GM23338 (cell line): ENCODE measurements at regions not wholly inside any gene's neighbourhood (a gene's known extent, or its start where the extent isn't known, plus 50 kb on each side); places are given as distances from the start of the nearest gene placed in this dataset.

Experiments used
- ATAC-seq: fragments of 200-7000 bp; cut with Tn5 transposase; 3 replicates; pipeline ENCODE4 v1.9.1; 2020
- DNase-seq: peaks from one replicate; pipeline ENCODE4 v3.0.0-alpha.2; 2015; ENCODE audit warnings: low spot score
- H2AFZ ChIP-seq: fragments of 200-600 bp; sonication (generic); 2 replicates; pipeline ENCODE4 v1.8.0; 2016; ENCODE audit warnings: antibody characterized with exemption, mild to moderate bottlenecking, moderate library complexity
- H3F3A ChIP-seq: fragments of 200-600 bp; sonication (generic); replicated peaks from 2 replicates; pipeline ENCODE4 v1.8.0; 2017; ENCODE audit warnings: antibody characterized with exemption, mixed run types, low read depth
- H3K27ac ChIP-seq: fragments of 200-600 bp; sonication (generic); 2 replicates; pipeline ENCODE4 v1.6.1; 2016; ENCODE audit warnings: low read depth
- H3K27me3 ChIP-seq: fragments of 200-600 bp; sonication (generic); 2 replicates; pipeline ENCODE4 v1.8.0; 2016; ENCODE audit warnings: mild to moderate bottlenecking, mixed run types, moderate library complexity; ENCODE audit not compliant: insufficient read depth
- H3K36me3 ChIP-seq: fragments of 200-600 bp; sonication (generic); 2 replicates; pipeline ENCODE4 v1.8.0; 2016; ENCODE audit warnings: mild to moderate bottlenecking; ENCODE audit not compliant: insufficient read depth
- H3K4me1 ChIP-seq: fragments of 200-600 bp; sonication (generic); 2 replicates; pipeline ENCODE4 v1.8.0; 2016; ENCODE audit warnings: mild to moderate bottlenecking, moderate library complexity; ENCODE audit not compliant: insufficient read depth
- H3K4me2 ChIP-seq: fragments of 200-600 bp; sonication (generic); 2 replicates; pipeline ENCODE4 v1.7.1; 2017; ENCODE audit warnings: mixed run types
- H3K4me3 ChIP-seq: fragments of 200-600 bp; sonication (generic); 2 replicates; pipeline ENCODE4 v1.6.1; 2016; ENCODE audit warnings: mixed run types
- H3K79me2 ChIP-seq: fragments of 200-600 bp; sonication (generic); replicated peaks from 2 replicates; pipeline ENCODE4 v1.8.0; 2017; ENCODE audit warnings: mild to moderate bottlenecking; ENCODE audit not compliant: insufficient read depth
- H3K9me2 ChIP-seq: fragments of 200-600 bp; sonication (generic); 2 replicates; pipeline ENCODE4 v1.8.0; 2017; ENCODE audit not compliant: insufficient read depth
- H4K20me1 ChIP-seq: fragments of 200-600 bp; sonication (generic); replicated peaks from 2 replicates; pipeline ENCODE4 v1.8.0; 2017; ENCODE audit warnings: mild to moderate bottlenecking; ENCODE audit not compliant: insufficient read depth
- H3K27ac Mint-ChIP-seq: 2 replicates; pipeline ENCODE4 v1.8.0; 2020; ENCODE audit warnings: inconsistent platforms, mild to moderate bottlenecking, moderate library complexity, mixed read lengths
- H3K27me3 Mint-ChIP-seq: 3 replicates; pipeline ENCODE4 v1.8.0; 2022; ENCODE audit warnings: low read depth, mild to moderate bottlenecking, moderate library complexity, mixed read lengths, inconsistent platforms; ENCODE audit not compliant: insufficient read depth, poor library complexity
- H3K36me3 Mint-ChIP-seq: 3 replicates; pipeline ENCODE4 v1.8.0; 2021; ENCODE audit warnings: low read depth, mild to moderate bottlenecking, inconsistent platforms, moderate library complexity, mixed read lengths
- H3K4me1 Mint-ChIP-seq: 3 replicates; pipeline ENCODE4 v1.8.0; 2020; ENCODE audit warnings: mild to moderate bottlenecking, inconsistent platforms, mixed read lengths
- H3K4me3 Mint-ChIP-seq: 3 replicates; pipeline ENCODE4 v1.8.0; 2021; ENCODE audit warnings: moderate library complexity, mild to moderate bottlenecking, inconsistent platforms, mixed read lengths
- H3K9me3 Mint-ChIP-seq: 3 replicates; pipeline ENCODE4 v1.8.0; 2020; ENCODE audit warnings: moderate library complexity, mild to moderate bottlenecking, inconsistent platforms, mixed read lengths
- EZH2 ChIP-seq: fragments of 200-600 bp; sonication (generic); IDR thresholded peaks from one replicate; pipeline ENCODE4 v1.8.0; 2017; ENCODE audit warnings: antibody characterized with exemption, mild to moderate bottlenecking, low read depth; ENCODE audit not compliant: unreplicated experiment
- EZH2phosphoT487 ChIP-seq: fragments of 200-600 bp; sonication (generic); IDR thresholded peaks from one replicate; pipeline ENCODE4 v1.8.1; 2018; ENCODE audit warnings: antibody characterized with exemption; ENCODE audit not compliant: unreplicated experiment
- ZNF331 ChIP-seq: fragments of 250-450 bp; sonication (Bioruptor Pico); IDR thresholded peaks from 2 replicates; pipeline ENCODE4 v1.5.0; 2020; ENCODE audit warnings: low read depth, mild to moderate bottlenecking, moderate library complexity
- ZNF462 ChIP-seq: fragments of 250-450 bp; sonication (Bioruptor Pico); IDR thresholded peaks from 2 replicates; pipeline ENCODE4 v1.5.0; 2020; ENCODE audit warnings: mild to moderate bottlenecking, moderate library complexity
- TF ChIP-seq, protein P1 (sequence below): IDR thresholded peaks from one replicate; pipeline ENCODE4 v1.6.1; 2018; ENCODE audit warnings: antibody characterized with exemption; ENCODE audit not compliant: unreplicated experiment

- no peak for TF ChIP-seq ZNF462
- TF ChIP-seq, protein P1, sequence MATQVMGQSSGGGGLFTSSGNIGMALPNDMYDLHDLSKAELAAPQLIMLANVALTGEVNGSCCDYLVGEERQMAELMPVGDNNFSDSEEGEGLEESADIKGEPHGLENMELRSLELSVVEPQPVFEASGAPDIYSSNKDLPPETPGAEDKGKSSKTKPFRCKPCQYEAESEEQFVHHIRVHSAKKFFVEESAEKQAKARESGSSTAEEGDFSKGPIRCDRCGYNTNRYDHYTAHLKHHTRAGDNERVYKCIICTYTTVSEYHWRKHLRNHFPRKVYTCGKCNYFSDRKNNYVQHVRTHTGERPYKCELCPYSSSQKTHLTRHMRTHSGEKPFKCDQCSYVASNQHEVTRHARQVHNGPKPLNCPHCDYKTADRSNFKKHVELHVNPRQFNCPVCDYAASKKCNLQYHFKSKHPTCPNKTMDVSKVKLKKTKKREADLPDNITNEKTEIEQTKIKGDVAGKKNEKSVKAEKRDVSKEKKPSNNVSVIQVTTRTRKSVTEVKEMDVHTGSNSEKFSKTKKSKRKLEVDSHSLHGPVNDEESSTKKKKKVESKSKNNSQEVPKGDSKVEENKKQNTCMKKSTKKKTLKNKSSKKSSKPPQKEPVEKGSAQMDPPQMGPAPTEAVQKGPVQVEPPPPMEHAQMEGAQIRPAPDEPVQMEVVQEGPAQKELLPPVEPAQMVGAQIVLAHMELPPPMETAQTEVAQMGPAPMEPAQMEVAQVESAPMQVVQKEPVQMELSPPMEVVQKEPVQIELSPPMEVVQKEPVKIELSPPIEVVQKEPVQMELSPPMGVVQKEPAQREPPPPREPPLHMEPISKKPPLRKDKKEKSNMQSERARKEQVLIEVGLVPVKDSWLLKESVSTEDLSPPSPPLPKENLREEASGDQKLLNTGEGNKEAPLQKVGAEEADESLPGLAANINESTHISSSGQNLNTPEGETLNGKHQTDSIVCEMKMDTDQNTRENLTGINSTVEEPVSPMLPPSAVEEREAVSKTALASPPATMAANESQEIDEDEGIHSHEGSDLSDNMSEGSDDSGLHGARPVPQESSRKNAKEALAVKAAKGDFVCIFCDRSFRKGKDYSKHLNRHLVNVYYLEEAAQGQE, result no peak
These were observed 386.2 kb downstream of the CADM1 start (continued) for GRCh38 chr11:115117956-115118493.

- Histone ChIP-seq H3K9me2 (peaks cover 4% of the 10 kb centered on the region), H2AFZ (no peak overlapping the region), H3K36me3 (no peaks in the 10 kb centered on the region), H3K4me1 (peaks cover 25% of the 10 kb centered on the region), H3K27me3 (no peaks in the 10 kb centered on the region), H3K27ac (no peak overlapping the region), H3K4me3 (no peak overlapping the region), H4K20me1 (no peaks in the 10 kb centered on the region), H3K4me2 (no peak overlapping the region), H3K79me2 (no peaks in the 10 kb centered on the region), H3F3A (no peaks in the 10 kb centered on the region)
- Mint-ChIP-seq H3K4me1 (peaks cover 29% of the 10 kb centered on the region), H3K9me3 (no peaks in the 10 kb centered on the region; the same call in 2 of the 3 replicates), H3K27me3 (no peaks in the 10 kb centered on the region), H3K4me3 (no peak overlapping the region), H3K27ac (no peak overlapping the region), H3K36me3 (no peaks in the 10 kb centered on the region)
- no peak for TF ChIP-seq EZH2phosphoT487
- no peak for TF ChIP-seq EZH2
- TF ChIP-seq ZNF331, result no peak
- ATAC-seq, result no peak
- DNase-seq, result no peak
These were observed 385.1 kb downstream of the CADM1 start for GRCh38 chr11:115119146-115119545.
